RWPE1 (cell line): ENCODE measurements at regions not wholly inside any gene's neighbourhood (a gene's known extent, or its start where the extent isn't known, plus 50 kb on each side); places are given as distances from the start of the nearest gene placed in this dataset.

Experiments
- CTCF ChIA-PET: fragments of 350-600 bp; sonication (Branson Sonifier 250); formaldehyde crosslinking; extraction: SDS; loops from one replicate; lab custom pipeline; 2021; lab: Yijun Ruan, JAX
- POLR2A ChIA-PET: fragments of 400-600 bp; formaldehyde crosslinking; extraction: SDS; loops from one replicate; lab custom pipeline; 2020; ENCODE audit warnings: antibody characterized with exemption; ENCODE audit not compliant: low non-redundant PET; lab: Yijun Ruan, JAX
- DNase-seq: peaks from one replicate; pipeline ENCODE4 v3.0.0; 2012; ENCODE audit warnings: low spot score
- H3K27ac ChIP-seq: fragments of 450-650 bp; 2 replicates; pipeline ENCODE4 v1.5.1; 2017
- CTCF ChIP-seq: fragments of 450-650 bp; conservative IDR thresholded peaks from 2 replicates; pipeline ENCODE4 v1.5.1; 2017; ENCODE audit warnings: low read depth, mild to moderate bottlenecking

- H3K27ac ChIP-seq: no peak overlapping the region
- TF ChIP-seq CTCF: no peak
- CTCF ChIA-PET: no interaction called here
- POLR2A ChIA-PET: no interaction called here
- DNase-seq: no peak
Observed at GRCh38 chr19:16013181-16013850, 63.0 kb upstream of the TPM4 start.

DNA sequence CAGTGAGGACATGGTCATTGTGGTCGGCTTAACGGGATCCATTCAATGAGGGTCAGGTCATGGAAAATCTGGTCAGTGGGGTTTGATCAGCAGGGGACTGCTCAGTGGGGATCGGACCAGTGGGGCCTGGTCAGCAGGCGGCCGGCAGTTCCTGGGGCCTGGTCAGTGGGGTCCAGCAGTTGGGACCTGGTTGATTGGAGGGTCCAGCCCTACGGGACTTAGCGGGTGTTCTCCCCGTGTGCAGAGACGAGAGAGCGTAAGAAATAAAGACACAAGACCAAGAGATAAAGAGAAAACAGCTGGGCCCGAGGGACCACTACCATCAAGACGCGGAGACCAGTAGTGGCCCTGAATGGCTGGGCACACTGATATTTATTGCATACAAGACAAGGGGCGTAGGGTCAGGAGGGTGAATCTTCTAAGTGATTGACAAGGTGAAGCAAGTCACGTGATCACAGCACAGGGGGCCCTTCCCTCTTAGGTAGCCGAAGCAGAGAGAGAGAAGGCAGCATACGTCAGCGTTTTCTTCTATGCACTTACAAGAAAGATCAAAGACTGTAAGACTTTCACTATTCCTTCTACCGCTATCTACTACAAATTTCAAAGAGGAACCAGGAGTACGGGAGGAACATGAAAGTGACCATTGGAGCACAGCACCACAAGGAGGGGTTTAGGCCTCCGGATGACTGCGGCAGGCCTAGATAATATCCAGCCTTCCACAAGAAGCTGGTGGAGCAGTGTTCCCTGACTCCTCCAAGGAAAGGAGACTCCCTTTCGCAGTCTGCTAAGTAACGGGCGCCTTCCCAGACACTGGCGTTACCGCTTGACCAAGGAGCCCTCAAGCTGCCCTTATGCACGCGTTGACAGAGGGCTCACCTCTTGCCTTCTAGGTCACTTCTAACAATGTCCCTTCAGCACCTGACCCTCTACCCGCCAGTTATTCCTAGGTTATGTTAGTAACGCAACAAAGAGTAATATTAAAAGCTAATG, 62.1 kb upstream of the TPM4 start:
- DNase-seq: no peak
- no peak overlapping the region for H3K27ac ChIP-seq
- POLR2A ChIA-PET: no interaction called here
- CTCF ChIA-PET: interaction anchor here (0.6 kb wide), 1 partner anchor 1888 kb away, joined by 3 read pairs; no protein-coding TSS in a partner anchor
- TF ChIP-seq CTCF: no peak

- DNase-seq: no peak
- POLR2A ChIA-PET: no interaction called here
- no peak for TF ChIP-seq CTCF
- H3K27ac ChIP-seq: no peak overlapping the region
- CTCF ChIA-PET: interaction anchor here (0.6 kb wide), 1 partner anchor 1889 kb away, joined by 3 read pairs; no protein-coding TSS in a partner anchor
Observed at GRCh38 chr19:16014923-16015804, 61.1 kb upstream of the TPM4 start.

DNA sequence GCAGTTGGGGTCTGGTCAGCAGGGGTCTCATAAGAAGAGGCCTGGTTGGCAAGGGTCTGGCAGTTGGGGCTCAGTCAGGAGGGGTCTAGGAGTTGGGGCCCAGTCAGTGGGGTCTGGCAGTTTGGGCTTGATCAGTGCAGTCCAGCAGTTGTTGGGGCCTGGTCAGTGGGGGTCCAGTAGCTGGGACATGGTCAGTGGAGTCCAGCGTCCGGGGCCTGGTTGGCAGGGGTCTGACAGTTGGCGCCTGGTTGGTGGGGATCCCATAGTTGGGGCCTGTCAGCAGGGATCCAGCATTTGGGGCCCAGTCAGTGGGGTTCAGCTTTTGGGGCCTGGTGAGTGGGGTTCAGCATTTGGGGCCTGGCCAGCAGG, 60.5 kb upstream of the TPM4 start:
- CTCF ChIA-PET: no interaction called here
- TF ChIP-seq CTCF: no peak
- no peak for DNase-seq

GRCh38 chr19:16016226-16017137, 59.8 kb upstream of the TPM4 start:
- CTCF ChIA-PET: no interaction called here
- TF ChIP-seq CTCF: no peak
- no peak for DNase-seq

More for the DNA sequence above, 60.5 kb upstream of the TPM4 start:
- POLR2A ChIA-PET: no interaction called here
- no peak overlapping the region for H3K27ac ChIP-seq

More at GRCh38 chr19:16016226-16017137, 59.8 kb upstream of the TPM4 start:
- POLR2A ChIA-PET: no interaction called here
- H3K27ac ChIP-seq: no peak overlapping the region
